ENCODE measurements at regions not wholly inside any gene's neighbourhood (a gene's known extent, or its start where the extent isn't known, plus 50 kb on each side); places are given as distances from the start of the nearest gene placed in this dataset.

GRCh38 chr5:130963798-130964197, 201.3 kb downstream of the HINT1 start:
- Histone ChIP-seq H3K23ac (ENCODE audit: insufficient read length, low read depth, low read length) (no peak overlapping the region), H3K79me2 (ENCODE audit: insufficient read depth, low read length) (no peaks in the 10 kb centered on the region), H2BK20ac (ENCODE audit: low read depth, low read length, poor library complexity, severe bottlenecking) (no peak overlapping the region), H4K5ac (ENCODE audit: insufficient read length, low read depth, low read length) (no peak overlapping the region), H3K23me2 (ENCODE audit: insufficient read length, low read depth, low read length, poor library complexity, severe bottlenecking) (no peaks in the 10 kb centered on the region), H3K14ac (ENCODE audit: insufficient read depth, low read length) (no peak overlapping the region), H3K4ac (ENCODE audit: low read depth, low read length) (no peak overlapping the region), H4K91ac (ENCODE audit: insufficient read length, low read depth, low read length) (no peak overlapping the region), H3K56ac (ENCODE audit: insufficient read length, low read depth, low read length) (no peak overlapping the region), H3K4me1 (ENCODE audit: insufficient read depth, low read length) (no peaks in the 10 kb centered on the region), H4K8ac (replicated peaks; ENCODE audit: insufficient read length, low read depth, low read length) (no peak overlapping the region), H3K18ac (ENCODE audit: insufficient read length, low read depth, low read length) (no peak overlapping the region), H3K79me1 (ENCODE audit: insufficient read depth, low read depth, low read length, poor library complexity, severe bottlenecking) (no peaks in the 10 kb centered on the region), H2BK15ac (ENCODE audit: low read depth, low read length) (no peak overlapping the region), H2BK12ac (ENCODE audit: insufficient read length, low read depth, low read length) (no peak overlapping the region), H2BK5ac (ENCODE audit: insufficient read length, low read length) (no peak overlapping the region), H3K27ac (ENCODE audit: insufficient read length, low read depth, low read length) (no peak overlapping the region), H2BK120ac (ENCODE audit: low read depth, low read length, poor library complexity, severe bottlenecking) (no peak overlapping the region), H3K9me3 (ENCODE audit: control insufficient read depth, low read depth, low read length) (no peaks in the 10 kb centered on the region), H2AK5ac (ENCODE audit: insufficient read length, low read length) (no peak overlapping the region), H3K4me2 (ENCODE audit: insufficient read depth, insufficient read length, low read length) (no peak overlapping the region), H3K27me3 (ENCODE audit: insufficient read depth, low read length) (no peaks in the 10 kb centered on the region), H2AFZ (ENCODE audit: low read length) (no peak overlapping the region), H3K9ac (ENCODE audit: extremely low read depth, insufficient read length, low read length) (no peak overlapping the region), H4K20me1 (ENCODE audit: control insufficient read depth, insufficient read depth, insufficient read length) (no peaks in the 10 kb centered on the region), H3T11ph (ENCODE audit: low read length) (no peak overlapping the region)
- Mint-ChIP-seq H3K4me1 (0 out of 4 replicates have a peak, but pooled peaks cover 0 to 3% of the 10 kb centered on the region in 2 experiments), H3K36me3 (ENCODE audit: insufficient read depth in 1 of 3, low read depth in 3 of 3) (peaks cover 0 to 8% (median 3%) of the 10 kb centered on the region in 3 experiments; a peak in 5 of 7 replicates), H3K27me3 (ENCODE audit: low read depth) (no peaks in the 10 kb centered on the region), H3K4me3 (no peak overlapping the region), H3K27ac (no peak overlapping the region), H3K9me3 (peaks cover 7 to 10% of the 10 kb centered on the region in 2 experiments; a peak in 4 of 5 replicates)
- no CpG with 5 or more reads among the region's 1 CpG for WGBS (ENCODE audit: extremely low coverage, insufficient read length, low lambda C conversion rate)
- no peak for TF ChIP-seq CTCF (conservative IDR thresholded peaks at IDR 0.05)
- no peak for DNase-seq
